ENCODE measurements at regions not wholly inside any gene's neighbourhood (a gene's known extent, or its start where the extent isn't known, plus 50 kb on each side); places are given as distances from the start of the nearest gene placed in this dataset.

GRCh38 chr6:98116455-98116854, 717.9 kb upstream of the POU3F2 start:
- Histone ChIP-seq H3K4me2 (ENCODE audit: insufficient read depth in 1 of 2, low read depth in 2 of 2, low read length in 2 of 2) (no peak overlapping the region), H3K4me3 (ENCODE audit: extremely low read depth in 1 of 4, insufficient read depth in 2 of 4, low read depth in 3 of 4, low read length in 4 of 4) (no peak overlapping the region), H3K18ac (ENCODE audit: extremely low read depth, low read length) (no peak overlapping the region), H2BK15ac (ENCODE audit: low read length) (no peak overlapping the region), H2AFZ (ENCODE audit: low read length) (no peak overlapping the region), H2BK12ac (ENCODE audit: low read depth, low read length) (no peak overlapping the region), H3K9me3 (ENCODE audit: insufficient read depth in 2 of 2, low read depth in 1 of 2, low read length in 1 of 2) (no peaks in the 10 kb centered on the region), H3K79me2 (ENCODE audit: control insufficient read depth in 1 of 2, insufficient read depth in 2 of 2, low read length in 2 of 2) (no peaks in the 10 kb centered on the region), H4K20me1 (replicated peaks in 1 of 2; ENCODE audit: control insufficient read depth in 1 of 2, insufficient read depth in 2 of 2, low read length in 2 of 2) (no peaks in the 10 kb centered on the region), H2BK20ac (ENCODE audit: low read length) (no peak overlapping the region), H3K4ac (replicated peaks; ENCODE audit: insufficient read length, low read depth, low read length) (no peak overlapping the region), H2BK120ac (replicated peaks; ENCODE audit: low read depth, low read length) (no peak overlapping the region), H3K27ac (ENCODE audit: low read depth, low read length) (no peak overlapping the region), H3K14ac (ENCODE audit: insufficient read length) (no peak overlapping the region), H4K5ac (ENCODE audit: insufficient read length, low read depth, low read length) (no peak overlapping the region), H4K8ac (ENCODE audit: extremely low read depth, insufficient read depth, low read length) (no peak overlapping the region), H3K23me2 (ENCODE audit: low read depth, low read length) (no peaks in the 10 kb centered on the region), H2AK5ac (ENCODE audit: low read depth, low read length) (no peak overlapping the region), H3K4me1 (replicated peaks in 1 of 4; ENCODE audit: control insufficient read depth in 3 of 4, insufficient read depth in 4 of 4, low read length in 3 of 4) (peaks cover 0 to 4% (median 1%) of the 10 kb centered on the region in 4 experiments; a peak in 4 of 7 replicates), H3K56ac (replicated peaks; ENCODE audit: insufficient read length, low read depth, low read length) (no peak overlapping the region), H2BK5ac (ENCODE audit: low read depth, low read length) (no peak overlapping the region), H3K36me3 (ENCODE audit: control insufficient read depth in 2 of 4, insufficient read depth in 4 of 4, low read length in 3 of 4) (no peaks in the 10 kb centered on the region), H3K79me1 (ENCODE audit: low read depth, low read length) (no peaks in the 10 kb centered on the region), H3K23ac (ENCODE audit: insufficient read length) (no peak overlapping the region), H3K27me3 (replicated peaks in 1 of 4; ENCODE audit: control insufficient read depth in 3 of 4, extremely low read depth in 1 of 4, insufficient read depth in 3 of 4, low read length in 3 of 4) (no peaks in the 10 kb centered on the region), H3K9ac (replicated peaks in 1 of 4; ENCODE audit: extremely low read depth in 1 of 4, low read depth in 3 of 4, low read length in 3 of 4) (no peak overlapping the region), H4K91ac (replicated peaks; ENCODE audit: insufficient read length, low read length) (no peak overlapping the region)
- no peak for FAIRE-seq
- no peak for TF ChIP-seq RFX5 (IDR thresholded peaks at IDR 0.05; ENCODE audit: borderline replicate concordance, low read depth, low read length)
- 92% methylated on average over 9 of the region's 9 CpGs; no CpG with 5 or more reads in 1 of the 2 experiments for WGBS, 2 experiments (ENCODE audit: extremely low coverage in 1 of 2, insufficient coverage in 1 of 2, insufficient read length in 1 of 2, insufficient replicate concordance in 2 of 2, low coverage in 1 of 2, low lambda C conversion rate in 2 of 2, missing lambda C conversion rate in 1 of 2)
- DNase-seq (ENCODE audit: low read depth in 1 of 2, low spot score in 2 of 2) = no peak
- ChIA-PET POLR2A (ENCODE audit: partially characterized antibody) (no interaction called here), CTCF (ENCODE audit: partially characterized antibody) (no interaction called here)
